ENCODE measurements at regions not wholly inside any gene's neighbourhood (a gene's known extent, or its start where the extent isn't known, plus 50 kb on each side); places are given as distances from the start of the nearest gene placed in this dataset.

GRCh38 chr9:81058782-81059181 lies 630.6 kb downstream of the TLE1 start:
- TF ChIP-seq CTCF (IDR thresholded peaks at IDR 0.05; ENCODE audit: low read length, missing control alignments), result no peak
- H3K4me3 ChIP-seq (replicated peaks; ENCODE audit: low read depth, low read length), result no peak overlapping the region
- DNase-seq (ENCODE audit: low read depth), result no peak

DNA sequence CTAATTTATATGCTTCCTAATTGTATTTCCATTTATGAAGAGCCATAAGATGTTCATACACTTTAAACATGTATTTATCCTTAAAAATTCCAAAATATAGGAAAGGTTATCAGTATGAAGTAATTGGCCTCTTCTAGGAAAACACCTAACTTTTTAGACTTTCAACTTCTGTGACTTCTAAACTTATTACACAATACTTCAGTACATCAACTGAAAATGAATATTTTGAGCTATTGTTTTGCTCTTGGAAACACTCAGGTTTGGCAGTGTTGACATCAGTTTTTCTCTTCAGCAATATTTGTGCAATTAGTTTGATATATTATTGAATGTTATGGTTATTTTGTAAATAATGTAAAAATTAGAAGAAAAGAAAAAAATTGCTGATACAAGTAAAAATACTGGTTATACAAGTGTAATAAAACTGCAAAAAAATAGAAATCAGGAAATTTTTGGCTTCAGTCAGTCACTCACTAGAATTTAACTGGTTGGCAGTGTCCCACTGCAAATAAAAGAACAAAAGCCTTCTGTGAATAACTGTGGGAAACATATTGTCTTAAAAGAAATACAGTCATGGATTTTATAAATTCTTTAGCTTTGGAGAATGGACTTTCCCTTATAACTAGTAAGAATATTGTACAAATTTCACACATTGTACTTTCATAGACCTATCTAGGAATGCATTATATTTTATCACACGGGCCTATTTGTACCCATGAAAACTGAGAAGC lies 635.9 kb downstream of the TLE1 start:
- DNase-seq (ENCODE audit: low read depth), result peak; percentile 18

DNA sequence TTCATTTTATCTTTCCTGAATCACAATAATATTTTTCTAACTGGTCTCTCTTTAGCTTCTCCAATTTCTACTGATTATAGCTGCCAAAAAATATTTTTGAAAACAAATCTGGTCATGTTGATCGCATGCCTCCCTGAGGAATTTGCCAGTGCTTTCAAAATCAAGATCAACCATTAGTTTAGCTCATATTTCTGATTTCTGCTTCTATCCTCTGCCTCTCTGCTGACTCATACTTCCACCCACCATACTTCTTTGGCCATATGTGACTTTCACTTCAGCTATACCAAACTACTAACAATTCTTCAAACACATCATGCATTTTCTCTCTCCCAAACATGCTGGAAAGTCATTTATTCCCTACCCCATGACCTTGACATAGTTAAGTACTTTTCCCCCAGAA lies 636.5 kb downstream of the TLE1 start:
- no peak overlapping the region for H3K4me3 ChIP-seq (replicated peaks; ENCODE audit: low read depth, low read length)
- no peak for TF ChIP-seq CTCF (IDR thresholded peaks at IDR 0.05; ENCODE audit: low read length, missing control alignments)
- DNase-seq (ENCODE audit: low read depth), result peak; percentile 42

More for the DNA sequence above, 635.9 kb downstream of the TLE1 start:
- no peak for TF ChIP-seq CTCF (IDR thresholded peaks at IDR 0.05; ENCODE audit: low read length, missing control alignments)
- no peak overlapping the region for H3K4me3 ChIP-seq (replicated peaks; ENCODE audit: low read depth, low read length)

DNA sequence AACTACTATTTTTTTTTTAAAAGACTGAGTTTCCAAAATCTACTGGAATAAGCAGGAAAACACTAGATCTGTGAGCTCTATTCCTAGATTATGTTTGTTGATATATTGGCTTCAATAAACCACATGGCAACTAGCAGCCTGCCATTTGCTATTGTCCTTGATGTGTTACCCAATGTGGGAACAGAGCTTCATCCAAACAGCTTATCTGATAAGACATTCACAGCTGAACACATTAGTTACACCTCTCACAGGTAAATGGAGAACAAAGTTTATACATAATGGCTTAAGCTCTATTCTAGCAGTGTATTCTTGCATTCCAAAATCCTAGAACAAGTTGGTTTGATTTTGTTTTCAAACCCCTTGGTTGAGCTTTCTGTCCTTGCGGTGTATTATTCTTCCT lies 642.1 kb downstream of the TLE1 start:
- H3K4me3 ChIP-seq (replicated peaks; ENCODE audit: low read depth, low read length), result no peak overlapping the region
- TF ChIP-seq CTCF (IDR thresholded peaks at IDR 0.05; ENCODE audit: low read length, missing control alignments), result no peak
- no peak for DNase-seq (ENCODE audit: low read depth)

- no peak for TF ChIP-seq CTCF (IDR thresholded peaks at IDR 0.05; ENCODE audit: low read length, missing control alignments)
- DNase-seq (ENCODE audit: low read depth), result no peak
- no peak overlapping the region for H3K4me3 ChIP-seq (replicated peaks; ENCODE audit: low read depth, low read length)
These were observed 643.7 kb downstream of the TLE1 start for GRCh38 chr9:81045658-81046057.

- no peak for TF ChIP-seq CTCF (IDR thresholded peaks at IDR 0.05; ENCODE audit: low read length, missing control alignments)
- no peak overlapping the region for H3K4me3 ChIP-seq (replicated peaks; ENCODE audit: low read depth, low read length)
- no peak for DNase-seq (ENCODE audit: low read depth)
These were observed 651.5 kb downstream of the TLE1 start for GRCh38 chr9:81037889-81038288.

- H3K4me3 ChIP-seq (replicated peaks; ENCODE audit: low read depth, low read length), result no peak overlapping the region
- DNase-seq (ENCODE audit: low read depth), result no peak
- TF ChIP-seq CTCF (IDR thresholded peaks at IDR 0.05; ENCODE audit: low read length, missing control alignments), result no peak
These were observed 653.7 kb downstream of the TLE1 start for GRCh38 chr9:81035601-81036000.

Data from fibroblast of pulmonary artery (primary cell).